ENCODE measurements at regions not wholly inside any gene's neighbourhood (a gene's known extent, or its start where the extent isn't known, plus 50 kb on each side); places are given as distances from the start of the nearest gene placed in this dataset.

GRCh38 chr2:138107288-138107687 is 143.0 kb downstream of the HNMT start:
- TF ChIP-seq CTCF (IDR thresholded peaks at IDR 0.05), result no peak
- no peak for TF ChIP-seq POLR2A (IDR thresholded peaks at IDR 0.05)

Measured in transverse colon (tissue), 3 donors.